ENCODE measurements at regions not wholly inside any gene's neighbourhood (a gene's known extent, or its start where the extent isn't known, plus 50 kb on each side); places are given as distances from the start of the nearest gene placed in this dataset.

- TF ChIP-seq JUN (CRISPR knock-in tag; IDR thresholded peaks at IDR 0.05) (no peak), HOXA5 (CRISPR knock-in tag; IDR thresholded peaks at IDR 0.05) (no peak), PHB2 (IDR thresholded peaks at IDR 0.05; ENCODE audit: partially characterized antibody) (no peak)
Observed at GRCh38 chr6:163772701-163773100, 358.2 kb downstream of the QKI start (continued).

GRCh38 chr6:163771180-163771579, 356.7 kb downstream of the QKI start:
- POLR2A ChIA-PET: no interaction called here
- Histone ChIP-seq H3K4me3 (replicated peaks in 1 of 3; ENCODE audit: insufficient read depth in 1 of 3, low read depth in 2 of 3, low read length in 3 of 3) (no peak overlapping the region), H3K4me1 (ENCODE audit: insufficient read depth, low read length) (no peaks in the 10 kb centered on the region), H4K20me1 (ENCODE audit: insufficient read depth, low read length) (no peaks in the 10 kb centered on the region), H3K27ac (ENCODE audit: extremely low read length, insufficient read depth, low read length) (no peak overlapping the region), H3K4me2 (ENCODE audit: low read depth, low read length) (no peak overlapping the region), H3K79me2 (ENCODE audit: insufficient read depth, low read length) (no peaks in the 10 kb centered on the region), H3K27me3 (ENCODE audit: control insufficient read depth in 1 of 2, insufficient read depth in 2 of 2, low read length in 2 of 2) (no peaks in the 10 kb centered on the region; a peak in 1 of 5 replicates), H2AFZ (ENCODE audit: low read length) (no peak overlapping the region), H3K9me3 (ENCODE audit: low read length) (no peaks in the 10 kb centered on the region), H3K36me3 (replicated peaks in 1 of 2; ENCODE audit: control insufficient read depth in 1 of 2, insufficient read depth in 2 of 2, low read length in 2 of 2) (no peaks in the 10 kb centered on the region), H3K9ac (ENCODE audit: insufficient read depth, low read depth, low read length) (no peak overlapping the region)
- no TSS peak for BruUV-seq (replicated peaks)
- WGBS (ENCODE audit: low lambda C conversion rate): 5% methylated on average over 1 of the region's 1 CpG
- ATAC-seq: no peak
- intact Hi-C loops (cut with micrococcal nuclease; ENCODE audit: unreplicated experiment) (no loop called here), in situ Hi-C loops (cut with HindIII; ENCODE audit: extremely low pct_ligation_motif_present, low pct_unique_long_range_greater_than_20kb) (no loop called here)
- DNase-seq (ENCODE audit: low spot score): no peak
- CTCF ChIA-PET (ENCODE audit: low intra/inter-chr PET ratio, low total read pairs): no interaction called here
- TF ChIP-seq ZNF484 (CRISPR knock-in tag; IDR thresholded peaks at IDR 0.05; ENCODE audit: borderline replicate concordance, low read depth) (no peak), ELF4 (CRISPR knock-in tag; IDR thresholded peaks at IDR 0.05; ENCODE audit: borderline replicate concordance) (no peak), IKZF4 (CRISPR knock-in tag; IDR thresholded peaks at IDR 0.05; ENCODE audit: borderline replicate concordance, low read depth, not compliant biosample characterization) (no peak), PRPF4 (IDR thresholded peaks at IDR 0.05; ENCODE audit: low read depth, low read length, poor library complexity, severe bottlenecking) (no peak), ZBED4 (CRISPR knock-in tag; IDR thresholded peaks at IDR 0.05; ENCODE audit: borderline replicate concordance) (no peak), MXD1 (CRISPR knock-in tag; IDR thresholded peaks at IDR 0.05) (no peak), ZMYM3 (CRISPR knock-in tag; IDR thresholded peaks at IDR 0.05) (no peak), ZNF747 (CRISPR knock-in tag; IDR thresholded peaks at IDR 0.05; ENCODE audit: borderline replicate concordance) (no peak)
- no peak for FAIRE-seq

Measured in HepG2 (cell line).